Heart left ventricle (tissue), 13 donors: ENCODE measurements at regions not wholly inside any gene's neighbourhood (a gene's known extent, or its start where the extent isn't known, plus 50 kb on each side); places are given as distances from the start of the nearest gene placed in this dataset.

Experiments used
- CTCF ChIP-seq, 12 donors: fragments of 200-600 bp; sonication (generic) in 4 of 12; IDR thresholded peaks; one replicate each; pipeline versions ENCODE4 v1.5.0 to v1.8.0; 2018 to 2022; ENCODE audit warnings: antibody characterized with exemption in 12 of 12, mild to moderate bottlenecking in 5 of 12
- POLR2A ChIP-seq, 2 donors: fragments of 450-650 bp; IDR thresholded peaks; one replicate each; pipeline ENCODE4 v1.6.1; 2017; ENCODE audit warnings: antibody characterized with exemption in 2 of 2, mild to moderate bottlenecking in 2 of 2, moderate library complexity in 2 of 2
- donor health status: ischemic (EF 13 %, LVEDD 7.1; RV severe dilation, severe dysfunction).
- donor health status: DM: no; HTN: yes; CAD: no.
- donor health status: DM: no; HTN: no; CAD: no.
- donor health status: ischemic (EF 25% LVEDD 6.9; RV normal size, moderate dysfunction).
- donor health status: ischemic (EF 25% LVEDD 5.7; RV mildly dilated, moderate dysfunction).
- donor health status: ischemic (EF 35%, LVEDD 5.7; RV mildly dilated, moderate dysfunction).
- donor health status: nonischemic (EF 11% LVEDD 7.7; RV severe dilation, severe dysfunction).
- donor health status: DM: yes; HTN: yes; CAD: no.
- donor health status: PGD.
- donor health status: ischemic (EF 29% LVEDD 5.4; RV normal size, mild dysfunction).
- donor health status: nonischemic (EF 23%, LVEDD 6.1; RV moderate dilation, normal function).

- TF ChIP-seq CTCF (IDR thresholded peaks at IDR 0.05), result no peak
- TF ChIP-seq POLR2A (IDR thresholded peaks at IDR 0.05), result no peak
These were observed 56.9 kb upstream of the ADRA2C start for GRCh38 chr4:3709061-3709845.
